ENCODE measurements at regions not wholly inside any gene's neighbourhood (a gene's known extent, or its start where the extent isn't known, plus 50 kb on each side); places are given as distances from the start of the nearest gene placed in this dataset.

GRCh38 chr11:23124249-23124648 is 264.0 kb upstream of the CCDC179 start:
- TF ChIP-seq CTCF (IDR thresholded peaks at IDR 0.05; ENCODE audit: unreplicated experiment in 3 of 3): no peak
- no peak overlapping the region for H3K4me3 Mint-ChIP-seq
- no peaks in the 10 kb centered on the region for H3K9me3 Mint-ChIP-seq
- no peak overlapping the region for H3K27ac Mint-ChIP-seq
- no peaks in the 10 kb centered on the region for H3K4me1 Mint-ChIP-seq
- H3K27me3 Mint-ChIP-seq (ENCODE audit: low read depth): no peaks in the 10 kb centered on the region
- H3K36me3 Mint-ChIP-seq (ENCODE audit: low read depth): no peaks in the 10 kb centered on the region

- H3K9me3 Mint-ChIP-seq: no peaks in the 10 kb centered on the region
- H3K4me1 Mint-ChIP-seq: no peaks in the 10 kb centered on the region
- no peak overlapping the region for H3K27ac Mint-ChIP-seq
- no peaks in the 10 kb centered on the region for H3K36me3 Mint-ChIP-seq (ENCODE audit: low read depth)
- no peak for TF ChIP-seq CTCF (IDR thresholded peaks at IDR 0.05; ENCODE audit: unreplicated experiment in 3 of 3)
- H3K27me3 Mint-ChIP-seq (ENCODE audit: low read depth): no peaks in the 10 kb centered on the region
- no peak overlapping the region for H3K4me3 Mint-ChIP-seq
These were observed 264.7 kb upstream of the CCDC179 start for GRCh38 chr11:23124996-23125395.

GRCh38 chr11:23127706-23128105 is 267.4 kb upstream of the CCDC179 start:
- TF ChIP-seq CTCF (IDR thresholded peaks at IDR 0.05; ENCODE audit: unreplicated experiment in 3 of 3): no peak
- Mint-ChIP-seq H3K27me3 (ENCODE audit: low read depth) (no peaks in the 10 kb centered on the region), H3K9me3 (peaks cover 20% of the 10 kb centered on the region), H3K4me3 (no peak overlapping the region), H3K27ac (peak overlapping the region in 1 of 3 experiments; percentile 15), H3K4me1 (no peaks in the 10 kb centered on the region), H3K36me3 (ENCODE audit: low read depth) (no peaks in the 10 kb centered on the region)

GRCh38 chr11:23134627-23135026 is 274.4 kb upstream of the CCDC179 start:
- H3K36me3 Mint-ChIP-seq (ENCODE audit: low read depth): no peaks in the 10 kb centered on the region
- H3K27me3 Mint-ChIP-seq (ENCODE audit: low read depth): no peaks in the 10 kb centered on the region
- no peak for TF ChIP-seq CTCF (IDR thresholded peaks at IDR 0.05; ENCODE audit: unreplicated experiment in 3 of 3)
- H3K9me3 Mint-ChIP-seq: peaks cover 29% of the 10 kb centered on the region
- peaks cover 5% of the 10 kb centered on the region for H3K4me1 Mint-ChIP-seq
- no peak overlapping the region for H3K4me3 Mint-ChIP-seq
- no peak overlapping the region for H3K27ac Mint-ChIP-seq

GRCh38 chr11:23138761-23139160 is 278.5 kb upstream of the CCDC179 start:
- no peaks in the 10 kb centered on the region for H3K9me3 Mint-ChIP-seq
- no peaks in the 10 kb centered on the region for H3K36me3 Mint-ChIP-seq (ENCODE audit: low read depth)
- H3K4me3 Mint-ChIP-seq: no peak overlapping the region
- H3K27me3 Mint-ChIP-seq (ENCODE audit: low read depth): no peaks in the 10 kb centered on the region
- TF ChIP-seq CTCF (IDR thresholded peaks at IDR 0.05; ENCODE audit: unreplicated experiment in 3 of 3): no peak
- H3K27ac Mint-ChIP-seq: peak overlapping the region; percentile 76 to 93 (median 84)
- peaks cover 5% of the 10 kb centered on the region for H3K4me1 Mint-ChIP-seq

- Mint-ChIP-seq H3K27ac (peak overlapping the region; percentile 37 to 95 (median 86)), H3K9me3 (no peaks in the 10 kb centered on the region), H3K4me1 (peaks cover 5% of the 10 kb centered on the region), H3K36me3 (ENCODE audit: low read depth) (no peaks in the 10 kb centered on the region), H3K4me3 (no peak overlapping the region), H3K27me3 (ENCODE audit: low read depth) (no peaks in the 10 kb centered on the region)
- no peak for TF ChIP-seq CTCF (IDR thresholded peaks at IDR 0.05; ENCODE audit: unreplicated experiment in 3 of 3)
These were observed 282.7 kb upstream of the CCDC179 start for GRCh38 chr11:23143022-23143421.
